ENCODE measurements at regions not wholly inside any gene's neighbourhood (a gene's known extent, or its start where the extent isn't known, plus 50 kb on each side); places are given as distances from the start of the nearest gene placed in this dataset.
A peak's percentile ranks its signal among the peaks of the same experiment; 100 is the strongest.

GRCh38 chr15:29601811-29602210, 220.5 kb downstream of the TJP1 start:
- no peak for DNase-seq

DNA sequence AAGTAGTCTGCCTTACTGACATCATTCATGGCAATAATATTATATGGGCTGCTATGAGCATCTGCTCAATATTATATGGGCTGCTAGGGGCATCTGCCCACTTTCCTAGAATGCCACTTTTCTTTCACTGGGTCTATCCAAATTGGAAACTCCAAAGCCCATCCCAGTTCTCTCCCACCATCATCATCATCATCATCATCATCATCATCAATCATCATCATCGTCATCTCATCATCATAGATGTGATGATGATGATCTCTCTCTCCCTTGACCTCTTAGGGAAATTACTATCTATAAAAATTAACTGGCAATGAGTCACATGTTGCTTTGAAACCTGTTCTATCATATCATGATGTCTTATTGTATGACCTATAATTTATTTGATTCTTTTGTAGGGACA, 222.0 kb downstream of the TJP1 start:
- no peak for DNase-seq

GRCh38 chr15:29596266-29596665, 226.0 kb downstream of the TJP1 start:
- DNase-seq, result no peak

DNA sequence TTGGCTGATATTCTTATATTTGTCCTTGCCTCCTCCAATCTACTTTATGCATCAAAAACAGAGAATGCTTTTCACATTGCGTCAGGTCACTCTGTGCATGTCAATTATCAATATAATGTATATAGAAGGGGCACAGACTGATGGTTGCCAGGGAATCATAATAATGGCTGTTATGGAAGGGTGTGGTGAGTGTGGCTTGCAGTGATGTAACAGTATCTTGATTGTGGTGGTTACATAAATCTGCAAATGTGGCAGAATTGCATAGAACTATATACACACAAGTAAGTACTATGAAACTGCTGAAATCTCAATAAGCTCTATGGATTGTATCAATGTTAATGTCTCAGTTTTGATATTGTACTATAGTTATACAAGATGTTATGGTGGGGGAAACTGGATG, 228.6 kb downstream of the TJP1 start:
- no peak for DNase-seq

DNA sequence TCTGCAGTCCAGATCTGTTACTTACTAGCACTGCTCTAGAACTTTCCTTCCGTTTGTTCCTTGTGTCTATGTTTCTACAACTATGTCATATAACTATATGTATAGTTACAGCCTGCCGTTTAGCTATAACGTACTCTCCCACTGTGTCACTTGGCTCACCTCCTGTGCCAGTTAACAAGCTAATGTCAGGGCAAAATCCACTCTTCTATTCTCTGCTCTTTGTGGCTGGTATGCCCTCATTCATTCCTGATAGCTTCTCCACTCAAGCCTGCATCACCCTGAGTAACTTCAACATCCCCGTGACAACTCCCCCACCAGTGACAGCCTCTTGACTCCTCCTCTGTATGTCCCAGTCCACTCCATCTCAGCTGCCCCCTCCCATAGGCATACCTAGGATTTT, 229.2 kb downstream of the TJP1 start:
- no peak for DNase-seq

DNA sequence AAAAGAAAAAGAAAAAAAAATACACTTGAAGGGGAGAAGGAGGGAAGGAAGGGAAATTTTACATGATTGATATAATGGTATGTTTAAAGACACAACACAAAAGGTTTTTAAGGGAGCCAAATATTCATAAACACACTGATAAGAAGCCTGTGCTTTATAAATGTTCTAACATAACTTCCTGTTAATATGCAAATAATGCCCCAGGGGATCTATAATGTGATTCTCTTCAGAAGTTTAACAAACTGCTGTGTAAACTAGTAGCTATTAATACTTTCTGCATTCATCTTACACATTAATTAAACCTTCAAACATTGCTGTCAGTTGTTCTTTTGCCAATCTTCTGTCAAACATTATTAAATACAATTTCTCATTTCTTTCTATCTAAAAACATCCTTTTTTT, 231.6 kb downstream of the TJP1 start:
- DNase-seq, result no peak

GRCh38 chr15:29589975-29590374, 232.3 kb downstream of the TJP1 start:
- DNase-seq, result no peak

GRCh38 chr15:29589416-29589815, 232.9 kb downstream of the TJP1 start:
- no peak for DNase-seq

- DNase-seq, result no peak
Measured at GRCh38 chr15:29573197-29573838, 248.9 kb downstream of the TJP1 start.

DNA sequence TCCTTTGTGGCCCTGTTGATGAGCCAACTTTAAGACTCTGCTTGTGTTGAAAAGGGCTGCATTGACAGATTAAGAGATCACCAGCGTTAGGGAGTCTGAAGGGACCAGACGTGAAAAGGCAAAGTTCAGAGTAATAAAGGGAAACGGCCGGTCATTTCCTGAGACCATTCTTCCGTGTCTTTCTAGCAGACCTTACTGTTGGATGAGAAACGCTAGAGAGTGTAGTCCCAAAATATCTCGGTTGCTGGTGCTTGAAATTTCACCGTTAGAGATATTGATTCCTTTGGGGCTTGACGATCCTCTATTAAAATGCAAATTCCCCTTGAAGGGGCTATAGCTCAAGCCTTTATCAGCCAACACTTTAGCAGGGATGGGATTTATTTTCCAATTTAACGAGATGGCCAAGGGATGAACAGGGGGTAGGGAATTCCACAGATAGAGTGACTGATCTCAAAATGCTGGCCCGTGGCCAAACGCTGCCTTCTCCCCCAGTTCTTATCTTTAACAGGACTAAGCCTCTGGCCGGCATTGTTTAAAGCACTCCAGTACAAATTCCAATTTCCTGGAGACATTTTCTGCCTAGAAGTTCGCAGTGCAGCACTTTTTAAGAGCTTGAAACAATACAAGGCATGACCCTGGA, 250.4 kb downstream of the TJP1 start:
- no peak for DNase-seq

- peak; percentile 27 to 47 for DNase-seq
Measured at GRCh38 chr15:29570948-29571791, 251.1 kb downstream of the TJP1 start.

DNA sequence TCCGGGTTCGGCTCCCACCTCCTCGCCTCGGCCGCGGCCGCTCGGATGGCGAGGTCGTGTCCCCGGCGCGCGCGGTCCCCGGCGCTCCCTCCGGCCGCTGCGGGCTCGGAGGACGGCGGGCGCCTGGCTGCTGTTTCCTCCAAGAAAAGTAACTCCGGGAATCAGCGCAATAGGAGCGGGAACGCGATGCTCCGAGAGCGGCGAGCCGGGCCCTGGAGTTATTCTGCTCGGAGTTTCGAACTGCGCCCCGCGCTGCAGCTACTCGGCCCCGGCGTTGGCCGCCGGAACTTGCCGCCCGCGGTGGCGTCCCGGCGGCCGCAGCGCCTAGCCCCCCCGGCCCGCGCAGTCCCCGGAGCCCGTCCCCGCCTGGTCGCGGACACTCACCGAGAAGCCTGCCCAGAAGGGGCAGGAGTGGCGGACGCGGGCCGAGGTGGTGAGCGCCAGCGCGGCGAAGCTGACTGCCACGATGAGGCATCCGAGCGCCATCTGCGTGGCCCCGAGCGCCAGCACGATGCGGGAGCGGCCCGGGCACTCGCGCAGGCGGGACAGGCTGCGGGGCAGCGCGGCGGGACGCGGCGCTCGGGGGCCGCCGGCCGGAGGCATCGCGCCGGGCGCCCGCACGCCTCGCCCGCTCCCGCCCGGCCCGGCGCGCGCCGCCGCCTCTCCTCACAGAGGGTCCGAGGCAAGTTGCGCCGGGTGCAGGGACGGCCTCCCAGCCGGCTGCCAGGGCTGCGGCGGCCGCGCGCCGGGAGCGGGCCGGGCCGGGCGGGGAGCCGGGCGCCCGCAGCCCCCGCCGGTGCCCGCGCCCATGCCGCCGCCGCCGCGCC, 251.9 kb downstream of the TJP1 start:
- peak in 1 of 2 experiments; percentile 18 for DNase-seq

- DNase-seq, result no peak
Measured at GRCh38 chr15:29569533-29570092, 252.7 kb downstream of the TJP1 start.

DNA sequence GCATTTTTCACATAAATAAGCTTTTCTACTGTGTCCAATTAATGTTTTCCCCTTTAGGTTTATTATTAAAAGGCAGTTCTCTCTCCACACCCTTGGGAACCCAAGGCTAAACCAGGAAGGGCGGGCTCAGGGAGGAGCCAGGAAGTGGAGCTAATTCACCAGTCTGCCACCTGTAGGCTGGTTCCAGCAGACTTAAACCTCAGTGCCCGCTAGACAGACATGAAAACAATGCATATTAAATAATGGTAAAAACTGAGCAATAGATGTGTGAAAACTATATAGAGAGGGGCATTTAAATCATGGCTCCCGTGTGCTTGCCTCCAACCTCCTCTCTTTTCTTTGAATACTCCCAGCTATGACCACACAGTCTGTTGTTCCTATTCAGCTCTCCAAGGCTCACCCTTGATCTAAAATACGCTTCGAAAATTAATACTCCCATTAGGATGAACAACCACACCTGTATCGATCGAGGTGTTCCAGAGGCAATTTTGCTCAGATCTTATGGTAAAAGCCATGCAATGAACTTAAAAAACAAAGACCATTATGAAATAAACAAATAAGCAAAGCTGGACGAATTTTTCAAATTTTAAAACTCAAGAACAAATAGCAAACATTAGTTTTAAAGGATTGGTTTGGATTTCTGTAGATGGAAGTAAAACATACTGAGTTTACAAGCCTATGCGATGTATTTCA, 253.3 kb downstream of the TJP1 start:
- DNase-seq, result no peak

DNA sequence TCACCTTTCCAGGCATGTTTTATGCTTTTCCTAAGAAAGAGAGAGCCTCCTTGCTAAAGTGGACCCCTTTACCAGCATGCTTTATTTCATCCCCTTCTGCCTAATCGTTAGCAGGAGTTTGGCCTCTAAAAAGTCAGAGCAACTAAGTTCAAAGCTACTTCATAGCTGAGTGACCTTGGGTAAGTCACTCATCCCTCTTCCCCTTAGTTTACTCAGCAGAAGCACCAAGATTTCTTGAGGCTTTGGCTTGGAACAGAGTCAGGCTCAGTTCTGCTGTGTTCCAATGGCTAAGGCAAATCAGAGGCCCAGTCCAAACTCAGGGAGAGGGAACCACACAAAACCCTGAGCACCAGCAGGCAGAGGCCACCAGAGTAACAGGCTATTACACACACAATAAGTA, 254.9 kb downstream of the TJP1 start:
- no peak for DNase-seq

DNA sequence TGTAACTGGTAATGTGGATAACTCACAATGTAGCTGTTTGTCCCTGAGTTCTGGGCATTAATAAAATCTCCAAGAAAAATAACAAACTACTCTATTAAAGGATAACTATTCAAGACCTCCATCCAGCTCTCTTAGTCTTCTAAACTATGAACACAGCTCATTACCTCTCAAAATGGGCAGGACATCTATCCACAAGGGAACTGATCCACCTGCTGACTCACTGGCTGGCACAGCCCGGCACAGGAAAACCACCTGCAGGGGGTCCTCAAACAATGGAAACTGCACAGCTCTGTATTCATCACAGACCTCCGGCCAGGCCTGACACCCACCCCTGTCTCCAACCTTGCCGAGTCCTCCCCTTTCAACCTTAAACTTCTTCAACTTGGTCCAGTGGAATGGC, 255.4 kb downstream of the TJP1 start:
- DNase-seq, result no peak

DNA sequence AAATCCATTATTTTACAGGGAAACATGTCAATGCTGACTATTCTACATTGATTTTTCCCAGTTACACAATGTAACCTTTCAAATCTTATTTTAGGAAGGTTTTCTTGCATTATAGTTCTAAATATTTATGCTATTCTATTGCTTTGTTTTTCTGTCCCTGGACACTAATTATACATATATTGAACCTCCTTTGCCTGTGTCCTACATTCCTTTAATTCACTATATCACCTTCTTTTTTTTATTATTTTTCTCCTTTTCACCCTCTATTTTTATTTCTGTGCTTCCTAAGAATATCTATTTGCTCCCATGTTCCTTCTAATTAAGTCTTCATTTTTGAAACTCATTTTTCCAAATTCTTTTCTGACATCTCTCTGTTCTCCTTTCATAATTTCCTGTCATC, 259.2 kb downstream of the TJP1 start:
- no peak for DNase-seq

- DNase-seq, result no peak
Measured at GRCh38 chr15:29560896-29561295, 261.4 kb downstream of the TJP1 start.

DNA sequence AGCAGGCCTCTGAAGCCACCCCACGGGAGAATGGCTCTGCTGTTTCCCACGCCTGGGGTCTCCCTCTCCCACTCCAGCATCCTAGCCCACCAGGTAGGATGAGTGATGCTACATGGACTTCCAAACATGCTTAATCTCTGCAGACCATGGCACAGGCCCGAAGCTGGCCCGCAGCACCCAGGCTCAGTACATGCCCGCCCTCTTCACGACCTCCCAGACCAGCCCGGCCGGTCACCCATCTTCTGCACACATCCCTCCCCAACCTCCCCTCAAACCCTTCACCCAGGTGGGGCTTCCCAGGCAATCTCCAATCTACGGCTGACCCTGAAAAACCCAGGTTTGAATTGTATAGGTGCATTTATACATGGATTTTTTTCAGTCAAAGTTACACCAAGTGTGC, 264.0 kb downstream of the TJP1 start:
- no peak for DNase-seq

GRCh38 chr15:29557171-29557570, 265.1 kb downstream of the TJP1 start:
- no peak for DNase-seq

DNA sequence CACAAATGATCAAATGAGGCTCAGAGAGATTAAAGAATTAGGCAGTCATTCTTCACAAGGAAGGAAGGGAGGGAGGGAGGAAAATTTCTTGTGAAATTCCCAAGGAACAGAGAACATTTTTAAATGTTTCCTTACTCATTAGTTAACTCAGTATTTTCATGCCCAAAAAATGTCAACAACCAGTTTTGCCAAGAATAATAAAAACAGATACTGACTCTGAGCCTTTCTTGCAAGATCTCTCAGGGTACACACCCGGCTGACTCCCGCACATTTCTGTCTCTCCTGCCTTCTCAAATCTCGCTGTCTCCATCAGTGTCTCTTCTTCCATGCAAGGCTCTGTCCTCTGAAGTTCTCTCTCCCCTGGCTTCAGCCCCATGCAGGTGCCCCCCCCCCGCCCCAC, 265.9 kb downstream of the TJP1 start:
- no peak for DNase-seq

GRCh38 chr15:29554531-29554930, 267.7 kb downstream of the TJP1 start:
- DNase-seq, result no peak

Data from activated T-cell treated with anti-CD3 and anti-CD28 coated beads, Interleukin-2, amount 50 U/mL, for 48 hours (primary cell).